ENCODE measurements at regions not wholly inside any gene's neighbourhood (a gene's known extent, or its start where the extent isn't known, plus 50 kb on each side); places are given as distances from the start of the nearest gene placed in this dataset.
"Not testable (repeated sequence)": the region's sequence is repeated elsewhere in the genome, so short reads cannot be mapped to it uniquely, and the experiment has no call there.

DNA sequence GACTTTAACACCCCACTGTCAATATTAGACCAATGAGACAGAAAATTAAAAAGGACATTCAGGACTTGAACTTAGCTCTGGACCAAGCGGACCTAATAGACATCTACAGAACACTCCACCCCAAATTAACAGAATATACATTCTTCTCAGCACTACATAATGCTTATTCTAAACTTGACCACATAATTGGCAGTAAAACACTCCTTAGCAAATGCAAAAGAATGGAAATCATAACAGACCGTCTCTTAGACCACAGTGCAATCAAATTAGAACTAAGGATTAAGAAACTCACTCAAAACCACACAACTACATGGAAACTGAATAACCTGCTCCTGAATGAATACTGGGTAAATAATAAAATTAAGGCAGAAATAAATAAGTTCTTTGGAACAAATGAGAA is 138.2 kb upstream of the PDE4B start:
- TF ChIP-seq, protein P1, sequence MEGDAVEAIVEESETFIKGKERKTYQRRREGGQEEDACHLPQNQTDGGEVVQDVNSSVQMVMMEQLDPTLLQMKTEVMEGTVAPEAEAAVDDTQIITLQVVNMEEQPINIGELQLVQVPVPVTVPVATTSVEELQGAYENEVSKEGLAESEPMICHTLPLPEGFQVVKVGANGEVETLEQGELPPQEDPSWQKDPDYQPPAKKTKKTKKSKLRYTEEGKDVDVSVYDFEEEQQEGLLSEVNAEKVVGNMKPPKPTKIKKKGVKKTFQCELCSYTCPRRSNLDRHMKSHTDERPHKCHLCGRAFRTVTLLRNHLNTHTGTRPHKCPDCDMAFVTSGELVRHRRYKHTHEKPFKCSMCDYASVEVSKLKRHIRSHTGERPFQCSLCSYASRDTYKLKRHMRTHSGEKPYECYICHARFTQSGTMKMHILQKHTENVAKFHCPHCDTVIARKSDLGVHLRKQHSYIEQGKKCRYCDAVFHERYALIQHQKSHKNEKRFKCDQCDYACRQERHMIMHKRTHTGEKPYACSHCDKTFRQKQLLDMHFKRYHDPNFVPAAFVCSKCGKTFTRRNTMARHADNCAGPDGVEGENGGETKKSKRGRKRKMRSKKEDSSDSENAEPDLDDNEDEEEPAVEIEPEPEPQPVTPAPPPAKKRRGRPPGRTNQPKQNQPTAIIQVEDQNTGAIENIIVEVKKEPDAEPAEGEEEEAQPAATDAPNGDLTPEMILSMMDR (IDR thresholded peaks at IDR 0.05): not testable (repeated sequence)
- TF ChIP-seq EZH2 (IDR thresholded peaks at IDR 0.05): not testable (repeated sequence)

Data from neural progenitor cell (in vitro differentiated cells).